SK-N-MC (cell line): ENCODE measurements at regions not wholly inside any gene's neighbourhood (a gene's known extent, or its start where the extent isn't known, plus 50 kb on each side); places are given as distances from the start of the nearest gene placed in this dataset.

Experiments
- DNase-seq: peaks from one replicate; pipeline ENCODE4 v3.0.0-alpha.2; 2011; ENCODE audit warnings: low read depth, low spot score
- H3K27ac ChIP-seq: fragments of 200-600 bp; sonication (generic); 2 replicates; pipeline ENCODE4 v1.5.1; 2016; ENCODE audit warnings: mixed run types
- H3K36me3 ChIP-seq: fragments of 200-600 bp; sonication (generic); 2 replicates; pipeline ENCODE4 v1.6.1; 2017; ENCODE audit warnings: antibody characterized with exemption, low read length, mixed read lengths; ENCODE audit not compliant: insufficient read depth
- H3K4me3 ChIP-seq: fragments of 200-600 bp; sonication (generic); 2 replicates; pipeline ENCODE4 v1.5.1; 2016
- H3K9ac ChIP-seq: fragments of 200-600 bp; sonication (generic); 2 replicates; pipeline ENCODE4 v1.8.0; 2017; ENCODE audit warnings: mixed run types, mixed read lengths; ENCODE audit not compliant: insufficient read length
- H3K9me3 ChIP-seq: fragments of 200-600 bp; sonication (generic); 2 replicates; pipeline ENCODE4 v1.6.1; 2017; ENCODE audit warnings: low read depth, mild to moderate bottlenecking, antibody characterized with exemption, low read length, moderate library complexity, mixed read lengths
- EZH2 ChIP-seq: fragments of 200-600 bp; sonication (generic); IDR thresholded peaks from one replicate; pipeline ENCODE4 v1.6.1; 2017; ENCODE audit warnings: antibody characterized with exemption
- FOXP2 ChIP-seq: optimal IDR thresholded peaks from 2 replicates; pipeline ENCODE3; 2011; ENCODE audit warnings: mild to moderate bottlenecking, moderate library complexity; ENCODE audit not compliant: insufficient read depth; ENCODE audit errors: extremely low read length, control extremely low read depth
- POLR2AphosphoS5 ChIP-seq: IDR thresholded peaks from 2 replicates; pipeline ENCODE4 v1.6.1; 2012; ENCODE audit warnings: mild to moderate bottlenecking, low read depth, low read length, borderline replicate concordance

- Histone ChIP-seq H3K27ac (no peak overlapping the region), H3K36me3 (no peaks in the 10 kb centered on the region), H3K9ac (no peak overlapping the region), H3K9me3 (no peaks in the 10 kb centered on the region), H3K4me3 (no peak overlapping the region)
- TF ChIP-seq EZH2 (no peak), FOXP2 (no peak), POLR2AphosphoS5 (no peak)
- DNase-seq: no peak
Measured at GRCh38 chr1:62385923-62386322, 50.9 kb upstream of the USP1 start.

DNA sequence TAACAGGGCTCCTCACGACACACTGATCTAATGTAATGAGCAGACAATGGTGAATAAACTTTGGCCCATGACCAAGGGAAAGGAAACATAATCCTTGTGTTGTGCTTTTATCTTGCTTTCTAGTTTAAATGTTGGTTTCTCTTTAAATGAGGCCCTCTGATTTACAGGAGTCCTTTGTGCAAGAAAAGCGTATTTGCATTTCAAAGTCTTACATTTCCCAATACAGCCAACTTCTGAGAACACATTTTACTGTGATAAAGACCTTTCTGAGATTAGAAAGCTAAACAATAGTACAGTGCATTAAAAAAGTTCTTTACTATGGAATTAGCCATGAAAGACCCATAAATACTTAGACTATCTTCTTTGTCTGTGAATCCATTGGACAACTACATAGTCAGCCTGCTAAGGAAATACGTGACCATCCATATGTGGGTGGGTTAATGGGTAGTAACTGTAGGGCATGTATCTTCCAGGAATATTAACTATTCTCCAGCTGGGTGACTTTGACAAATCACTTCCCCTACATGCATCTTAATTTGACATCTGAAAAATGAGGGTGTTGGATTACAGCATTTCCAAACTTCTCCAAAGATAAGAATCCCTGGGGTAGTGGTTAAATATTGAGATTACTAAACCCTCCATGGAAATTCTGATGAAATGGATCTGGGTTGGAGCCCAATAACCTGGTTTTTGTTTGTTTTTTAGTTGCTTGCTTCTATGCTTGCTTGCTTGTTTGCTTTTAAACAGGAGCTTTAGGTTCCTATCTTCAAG, 50.3 kb upstream of the USP1 start:
- Histone ChIP-seq H3K36me3 (no peaks in the 10 kb centered on the region), H3K9ac (no peak overlapping the region), H3K4me3 (no peak overlapping the region), H3K9me3 (no peaks in the 10 kb centered on the region), H3K27ac (peak overlapping the region; percentile 12; the same call in 1 of the 2 replicates)
- TF ChIP-seq FOXP2 (no peak), EZH2 (no peak), POLR2AphosphoS5 (no peak)
- peak; percentile 51 for DNase-seq
